ENCODE measurements at regions not wholly inside any gene's neighbourhood (a gene's known extent, or its start where the extent isn't known, plus 50 kb on each side); places are given as distances from the start of the nearest gene placed in this dataset.

- TF ChIP-seq, protein P1, sequence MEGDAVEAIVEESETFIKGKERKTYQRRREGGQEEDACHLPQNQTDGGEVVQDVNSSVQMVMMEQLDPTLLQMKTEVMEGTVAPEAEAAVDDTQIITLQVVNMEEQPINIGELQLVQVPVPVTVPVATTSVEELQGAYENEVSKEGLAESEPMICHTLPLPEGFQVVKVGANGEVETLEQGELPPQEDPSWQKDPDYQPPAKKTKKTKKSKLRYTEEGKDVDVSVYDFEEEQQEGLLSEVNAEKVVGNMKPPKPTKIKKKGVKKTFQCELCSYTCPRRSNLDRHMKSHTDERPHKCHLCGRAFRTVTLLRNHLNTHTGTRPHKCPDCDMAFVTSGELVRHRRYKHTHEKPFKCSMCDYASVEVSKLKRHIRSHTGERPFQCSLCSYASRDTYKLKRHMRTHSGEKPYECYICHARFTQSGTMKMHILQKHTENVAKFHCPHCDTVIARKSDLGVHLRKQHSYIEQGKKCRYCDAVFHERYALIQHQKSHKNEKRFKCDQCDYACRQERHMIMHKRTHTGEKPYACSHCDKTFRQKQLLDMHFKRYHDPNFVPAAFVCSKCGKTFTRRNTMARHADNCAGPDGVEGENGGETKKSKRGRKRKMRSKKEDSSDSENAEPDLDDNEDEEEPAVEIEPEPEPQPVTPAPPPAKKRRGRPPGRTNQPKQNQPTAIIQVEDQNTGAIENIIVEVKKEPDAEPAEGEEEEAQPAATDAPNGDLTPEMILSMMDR (IDR thresholded peaks at IDR 0.05), result no peak
- TF ChIP-seq POLR2A (IDR thresholded peaks at IDR 0.05), result no peak
Observed at GRCh38 chr3:31008994-31009393, 114.5 kb upstream of the GADL1 start.

All from prostate gland (tissue), 2 donors.